ENCODE measurements at regions not wholly inside any gene's neighbourhood (a gene's known extent, or its start where the extent isn't known, plus 50 kb on each side); places are given as distances from the start of the nearest gene placed in this dataset.

GRCh38 chr2:21591926-21592325 is 468.2 kb downstream of the TDRD15 start:
- no peak for TF ChIP-seq CTCF (IDR thresholded peaks at IDR 0.05; ENCODE audit: low read depth, low read length)

GRCh38 chr2:21599417-21599816 is 475.6 kb downstream of the TDRD15 start:
- TF ChIP-seq CTCF (IDR thresholded peaks at IDR 0.05; ENCODE audit: low read depth, low read length): no peak
- H3K4me3 ChIP-seq (ENCODE audit: low read depth, low read length): no peak overlapping the region

More at GRCh38 chr2:21591926-21592325, 468.2 kb downstream of the TDRD15 start:
- H3K4me3 ChIP-seq (ENCODE audit: low read depth, low read length): no peak overlapping the region

- H3K4me3 ChIP-seq (ENCODE audit: low read depth, low read length): no peak overlapping the region
- TF ChIP-seq CTCF (IDR thresholded peaks at IDR 0.05; ENCODE audit: low read depth, low read length): no peak
These were observed 479.0 kb downstream of the TDRD15 start for GRCh38 chr2:21602789-21603188.

- no peak for TF ChIP-seq CTCF (IDR thresholded peaks at IDR 0.05; ENCODE audit: low read depth, low read length)
- no peak overlapping the region for H3K4me3 ChIP-seq (ENCODE audit: low read depth, low read length)
These were observed 483.8 kb downstream of the TDRD15 start for GRCh38 chr2:21607572-21607971.

- TF ChIP-seq CTCF (IDR thresholded peaks at IDR 0.05; ENCODE audit: low read depth, low read length): no peak
- H3K4me3 ChIP-seq (ENCODE audit: low read depth, low read length): no peak overlapping the region
These were observed 486.5 kb downstream of the TDRD15 start for GRCh38 chr2:21610304-21610703.

- TF ChIP-seq CTCF (IDR thresholded peaks at IDR 0.05; ENCODE audit: low read depth, low read length): no peak
- no peak overlapping the region for H3K4me3 ChIP-seq (ENCODE audit: low read depth, low read length)
These were observed 494.2 kb downstream of the TDRD15 start for GRCh38 chr2:21617885-21618434.

GRCh38 chr2:21620771-21621170 is 497.0 kb downstream of the TDRD15 start:
- TF ChIP-seq CTCF (IDR thresholded peaks at IDR 0.05; ENCODE audit: low read depth, low read length): no peak
- H3K4me3 ChIP-seq (ENCODE audit: low read depth, low read length): no peak overlapping the region
